PC-3 (cell line): ENCODE measurements at regions not wholly inside any gene's neighbourhood (a gene's known extent, or its start where the extent isn't known, plus 50 kb on each side); places are given as distances from the start of the nearest gene placed in this dataset.

Experiments
- CTCF ChIP-seq: fragments of 300-600 bp; sonication (generic); conservative IDR thresholded peaks from 2 replicates; pipeline ENCODE4 v1.5.1; 2017; ENCODE audit warnings: antibody characterized with exemption, low read depth, mild to moderate bottlenecking, low read length
- EZH2 ChIP-seq: fragments of 300-600 bp; sonication (generic); IDR thresholded peaks from one replicate; pipeline ENCODE4 v1.6.1; 2017; ENCODE audit warnings: antibody characterized with exemption, mild to moderate bottlenecking, low read length; ENCODE audit not compliant: unreplicated experiment
- EZH2phosphoT487 ChIP-seq: fragments of 300-600 bp; sonication (generic); IDR thresholded peaks from 2 replicates; pipeline ENCODE4 v1.6.1; 2018; ENCODE audit warnings: mild to moderate bottlenecking, antibody characterized with exemption, low read length, borderline replicate concordance

DNA sequence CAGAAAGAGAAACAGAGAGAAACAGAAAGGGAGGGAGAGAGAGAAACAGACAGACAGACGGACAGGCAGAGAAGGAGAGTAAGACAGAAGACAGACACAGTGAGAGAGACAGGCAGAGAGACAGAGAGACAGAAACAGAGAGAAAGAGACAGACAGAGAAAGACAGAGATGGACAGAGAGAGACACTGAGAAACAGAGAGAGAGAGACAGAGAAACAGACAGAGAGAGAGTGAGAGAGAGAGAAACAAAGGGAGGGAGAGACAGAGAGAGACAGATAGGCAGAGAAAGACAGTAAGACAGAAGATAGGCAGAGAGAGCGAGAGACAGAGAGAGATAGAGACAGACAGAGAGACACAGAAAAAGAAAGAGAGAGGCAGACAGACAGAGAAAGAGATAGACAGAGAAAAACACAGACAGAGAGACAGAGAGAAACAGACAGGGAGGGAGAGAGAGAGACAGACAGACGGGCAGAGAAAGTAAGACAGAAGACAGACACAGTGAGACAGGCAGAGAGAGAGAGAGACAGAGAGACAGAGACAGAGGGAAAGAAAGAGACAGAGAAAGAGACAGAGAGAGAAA, 753.4 kb upstream of the DEFB115 start:
- TF ChIP-seq CTCF = no peak
- TF ChIP-seq EZH2phosphoT487 = no peak
- TF ChIP-seq EZH2 = no peak
